Keratinocyte (primary cell): ENCODE measurements at regions not wholly inside any gene's neighbourhood (a gene's known extent, or its start where the extent isn't known, plus 50 kb on each side); places are given as distances from the start of the nearest gene placed in this dataset.

Experiments
- DNase-seq: peaks from one replicate; pipeline ENCODE4 v3.0.0-alpha.2; 2011; ENCODE audit warnings: low read depth, missing footprints, low spot score
- FAIRE-seq: peaks from 2 replicates; lab custom pipeline; 2011; peaks lifted over from hg19 to GRCh38; lab: Jason Lieb, UNC
- H2AFZ ChIP-seq: 2 replicates; pipeline ENCODE4 v1.6.0; 2012; ENCODE audit warnings: low read length, control low read depth, inconsistent platforms; ENCODE audit not compliant: control insufficient read depth
- H3K27ac ChIP-seq: 2 replicates; pipeline ENCODE4 v1.5.1; 2011; ENCODE audit warnings: low read length; ENCODE audit not compliant: control insufficient read depth, insufficient read depth
- H3K27me3 ChIP-seq: 3 replicates; pipeline ENCODE4 v1.6.0; 2011; ENCODE audit warnings: low read length; ENCODE audit not compliant: control insufficient read depth, insufficient read depth; ENCODE audit errors: extremely low read depth
- H3K36me3 ChIP-seq, 2 experiments: 2 replicates in 1 of 2; 3 replicates in 1 of 2; pipeline ENCODE4 v1.5.1; 2011; ENCODE audit warnings: low read length in 2 of 2, mild to moderate bottlenecking in 1 of 2; ENCODE audit not compliant: control insufficient read depth in 2 of 2, insufficient read depth in 2 of 2; ENCODE audit errors: extremely low read depth in 1 of 2
- H3K4me1 ChIP-seq: 3 replicates; pipeline ENCODE4 v1.5.1; 2011; ENCODE audit warnings: low read length; ENCODE audit not compliant: control insufficient read depth, insufficient read depth; ENCODE audit errors: extremely low read depth
- H3K4me2 ChIP-seq: 3 replicates; pipeline ENCODE4 v1.6.0; 2011; ENCODE audit warnings: low read depth, low read length; ENCODE audit not compliant: control insufficient read depth, insufficient read depth; ENCODE audit errors: extremely low read depth
- H3K4me3 ChIP-seq, 3 experiments: fragments of 200-600 bp in 1 of 3; sonication (generic) in 1 of 3; 2 replicates in 2 of 3; 3 replicates in 1 of 3; pipeline ENCODE4 v1.5.1; 2011 to 2016; ENCODE audit warnings: low read length in 3 of 3, mild to moderate bottlenecking in 3 of 3, control low read depth in 2 of 3, inconsistent platforms in 1 of 3, low read depth in 1 of 3, mixed read lengths in 1 of 3, mixed run types in 1 of 3, moderate library complexity in 1 of 3; ENCODE audit not compliant: control insufficient read depth in 2 of 3, insufficient read depth in 2 of 3; ENCODE audit errors: extremely low read depth in 1 of 3
- H3K79me2 ChIP-seq: 2 replicates; pipeline ENCODE4 v1.6.0; 2012; ENCODE audit warnings: low read length; ENCODE audit not compliant: control insufficient read depth, insufficient read depth
- H3K9ac ChIP-seq: 3 replicates; pipeline ENCODE4 v1.6.0; 2011; ENCODE audit warnings: low read length; ENCODE audit not compliant: control insufficient read depth, insufficient read depth; ENCODE audit errors: extremely low read depth
- H3K9me1 ChIP-seq: 3 replicates; pipeline ENCODE4 v1.6.0; 2011; ENCODE audit warnings: low read length; ENCODE audit not compliant: control insufficient read depth, insufficient read depth; ENCODE audit errors: extremely low read depth
- H3K9me3 ChIP-seq: 2 replicates; pipeline ENCODE4 v1.5.1; 2012; ENCODE audit warnings: low read depth, low read length; ENCODE audit not compliant: control insufficient read depth
- H4K20me1 ChIP-seq: 3 replicates; pipeline ENCODE4 v1.6.0; 2011; ENCODE audit warnings: low read length; ENCODE audit not compliant: control insufficient read depth, insufficient read depth; ENCODE audit errors: extremely low read depth
- EZH2 ChIP-seq: IDR thresholded peaks from one replicate; pipeline ENCODE4 v1.6.1; 2012; ENCODE audit warnings: inconsistent platforms, mild to moderate bottlenecking, low read length, moderate library complexity
- dilution Hi-C: fragments of 300-500 bp; cut with MboI; formaldehyde crosslinking; loops from one replicate; pipeline ENCODE4 v1.7.0; 2020; ENCODE audit warnings: low sequenced_read_pairs; ENCODE audit not compliant: extremely low pct_ligation_motif_present
- TF ChIP-seq, protein P1 (sequence below), 3 experiments: IDR thresholded peaks in 1 of 3; conservative IDR thresholded peaks in 1 of 3; optimal IDR thresholded peaks in 1 of 3; 2 replicates in 2 of 3; 3 replicates in 1 of 3; pipeline versions ENCODE3 to v1.5.1; 2011; ENCODE audit warnings: low read length in 3 of 3, mild to moderate bottlenecking in 3 of 3, moderate library complexity in 2 of 3, control low read depth in 1 of 3, inconsistent platforms in 1 of 3; ENCODE audit not compliant: insufficient read depth in 2 of 3; ENCODE audit errors: extremely low read depth in 1 of 3

DNA sequence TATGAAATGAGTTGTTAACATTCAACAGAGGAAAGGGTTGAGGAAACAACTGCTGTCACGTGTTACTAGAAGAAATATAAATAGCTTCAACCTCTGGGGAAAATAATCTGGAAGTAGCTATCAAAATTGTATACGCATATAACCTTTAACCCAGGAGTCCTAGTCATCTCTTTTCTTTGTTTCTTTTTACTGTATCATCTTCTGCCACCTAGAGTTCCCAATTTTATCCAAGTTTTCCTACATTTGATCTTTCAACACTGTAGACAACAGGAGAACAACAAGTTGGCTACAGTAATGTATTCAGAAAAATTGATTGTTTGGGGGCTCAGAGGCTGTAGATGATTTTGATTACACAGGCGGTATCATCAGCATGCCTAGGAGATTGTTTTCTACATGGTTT is 453.7 kb downstream of the FSCB start:
- no peak overlapping the region for H3K27ac ChIP-seq
- no peak overlapping the region for H2AFZ ChIP-seq
- no peak overlapping the region for H3K4me2 ChIP-seq
- dilution Hi-C loops, result no loop called here
- FAIRE-seq (no peak), DNase-seq (no peak)
- no peaks in the 10 kb centered on the region for H3K9me1 ChIP-seq
- no peak overlapping the region for H3K4me3 ChIP-seq
- no peaks in the 10 kb centered on the region for H3K4me1 ChIP-seq
- no peaks in the 10 kb centered on the region for H3K9me3 ChIP-seq
- no peak for TF ChIP-seq EZH2
- TF ChIP-seq, protein P1, sequence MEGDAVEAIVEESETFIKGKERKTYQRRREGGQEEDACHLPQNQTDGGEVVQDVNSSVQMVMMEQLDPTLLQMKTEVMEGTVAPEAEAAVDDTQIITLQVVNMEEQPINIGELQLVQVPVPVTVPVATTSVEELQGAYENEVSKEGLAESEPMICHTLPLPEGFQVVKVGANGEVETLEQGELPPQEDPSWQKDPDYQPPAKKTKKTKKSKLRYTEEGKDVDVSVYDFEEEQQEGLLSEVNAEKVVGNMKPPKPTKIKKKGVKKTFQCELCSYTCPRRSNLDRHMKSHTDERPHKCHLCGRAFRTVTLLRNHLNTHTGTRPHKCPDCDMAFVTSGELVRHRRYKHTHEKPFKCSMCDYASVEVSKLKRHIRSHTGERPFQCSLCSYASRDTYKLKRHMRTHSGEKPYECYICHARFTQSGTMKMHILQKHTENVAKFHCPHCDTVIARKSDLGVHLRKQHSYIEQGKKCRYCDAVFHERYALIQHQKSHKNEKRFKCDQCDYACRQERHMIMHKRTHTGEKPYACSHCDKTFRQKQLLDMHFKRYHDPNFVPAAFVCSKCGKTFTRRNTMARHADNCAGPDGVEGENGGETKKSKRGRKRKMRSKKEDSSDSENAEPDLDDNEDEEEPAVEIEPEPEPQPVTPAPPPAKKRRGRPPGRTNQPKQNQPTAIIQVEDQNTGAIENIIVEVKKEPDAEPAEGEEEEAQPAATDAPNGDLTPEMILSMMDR (optimal IDR thresholded peaks at IDR 0.05 in 1 of 3, IDR thresholded peaks at IDR 0.05 in 1 of 3, conservative IDR thresholded peaks at IDR 0.05 in 1 of 3; ENCODE audit: extremely low read depth in 1 of 3, insufficient read depth in 2 of 3, low read length in 3 of 3), result no peak
- H3K27me3 ChIP-seq, result no peaks in the 10 kb centered on the region
- H3K9ac ChIP-seq, result no peak overlapping the region
- H3K79me2 ChIP-seq, result no peaks in the 10 kb centered on the region
- H4K20me1 ChIP-seq, result no peaks in the 10 kb centered on the region
- H3K36me3 ChIP-seq, result no peaks in the 10 kb centered on the region

DNA sequence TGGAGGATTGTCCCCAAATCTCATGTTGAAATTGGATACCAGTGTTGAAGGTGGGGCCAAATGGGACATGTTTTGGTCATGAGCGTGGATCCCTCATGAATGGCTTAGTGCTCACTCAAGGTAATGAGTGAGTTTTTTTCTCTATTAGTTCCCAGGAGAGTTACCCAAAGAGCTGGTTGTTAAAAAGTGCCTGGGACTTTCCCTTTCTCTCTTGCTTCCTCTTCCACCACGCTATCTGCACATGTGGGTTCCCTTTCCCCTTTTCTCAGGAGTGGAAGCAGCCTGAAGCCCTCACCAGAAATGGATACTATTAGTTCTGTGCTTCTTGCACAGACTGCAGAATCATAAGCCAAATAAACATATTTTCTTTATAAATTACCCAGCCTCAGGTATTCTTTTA is 465.4 kb downstream of the FSCB start:
- Histone ChIP-seq H3K27me3 (no peaks in the 10 kb centered on the region), H3K4me2 (no peak overlapping the region), H2AFZ (no peak overlapping the region), H4K20me1 (no peaks in the 10 kb centered on the region), H3K9me1 (no peaks in the 10 kb centered on the region), H3K27ac (no peak overlapping the region), H3K4me1 (no peaks in the 10 kb centered on the region), H3K9ac (no peak overlapping the region), H3K9me3 (no peaks in the 10 kb centered on the region), H3K36me3 (no peaks in the 10 kb centered on the region), H3K79me2 (no peaks in the 10 kb centered on the region), H3K4me3 (no peak overlapping the region)
- FAIRE-seq (no peak), DNase-seq (no peak)
- dilution Hi-C loops, result no loop called here
- no peak for TF ChIP-seq EZH2
- TF ChIP-seq, protein P1 (optimal IDR thresholded peaks at IDR 0.05 in 1 of 3, IDR thresholded peaks at IDR 0.05 in 1 of 3, conservative IDR thresholded peaks at IDR 0.05 in 1 of 3; ENCODE audit: extremely low read depth in 1 of 3, insufficient read depth in 2 of 3, low read length in 3 of 3), result no peak
